CD1c-positive myeloid dendritic cell (primary cell): ENCODE measurements at regions not wholly inside any gene's neighbourhood (a gene's known extent, or its start where the extent isn't known, plus 50 kb on each side); places are given as distances from the start of the nearest gene placed in this dataset.

Experiments
- DNase-seq: peaks from one replicate; pipeline ENCODE4 v3.0.0-alpha.2; 2016; ENCODE audit errors: extremely low spot score

GRCh38 chr10:28250782-28251181 is 52.1 kb downstream of the MPP7 start:
- peak; percentile 46 for DNase-seq

- DNase-seq = no peak
Measured at GRCh38 chr10:28250358-28250757, 52.5 kb downstream of the MPP7 start.

- DNase-seq = no peak
Measured at GRCh38 chr10:28249512-28249911, 53.4 kb downstream of the MPP7 start.

- DNase-seq = peak; percentile 65
Measured at GRCh38 chr10:28248092-28248491, 54.8 kb downstream of the MPP7 start.

GRCh38 chr10:28246023-28246422 is 56.8 kb downstream of the MPP7 start:
- no peak for DNase-seq

- DNase-seq = no peak
Measured at GRCh38 chr10:28243923-28244322, 58.9 kb downstream of the MPP7 start.

- peak; percentile 3 for DNase-seq
Measured at GRCh38 chr10:28242555-28243204, 60.2 kb downstream of the MPP7 start.

- peak; percentile 74 for DNase-seq
Measured at GRCh38 chr10:28241741-28242399, 61.0 kb downstream of the MPP7 start.

GRCh38 chr10:28240400-28240799 is 62.5 kb downstream of the MPP7 start:
- no peak for DNase-seq

GRCh38 chr10:28236591-28236990 is 66.3 kb downstream of the MPP7 start:
- no peak for DNase-seq

- no peak for DNase-seq
Measured at GRCh38 chr10:28220811-28221210, 82.1 kb downstream of the MPP7 start.

- no peak for DNase-seq
Measured at GRCh38 chr10:28219251-28219650, 83.6 kb downstream of the MPP7 start.

- no peak for DNase-seq
Measured at GRCh38 chr10:28217848-28218247, 85.0 kb downstream of the MPP7 start.

- no peak for DNase-seq
Measured at GRCh38 chr10:28215930-28216329, 86.9 kb downstream of the MPP7 start.

- DNase-seq = no peak
Measured at GRCh38 chr10:28214219-28214618, 88.6 kb downstream of the MPP7 start.

- no peak for DNase-seq
Measured at GRCh38 chr10:28211759-28212158, 91.1 kb downstream of the MPP7 start.

- DNase-seq = no peak
Measured at GRCh38 chr10:28207799-28208198, 95.1 kb downstream of the MPP7 start.

- no peak for DNase-seq
Measured at GRCh38 chr10:28202941-28203352, 99.9 kb downstream of the MPP7 start.

- DNase-seq = no peak
Measured at GRCh38 chr10:28201410-28202400, 101.2 kb downstream of the MPP7 start.

GRCh38 chr10:28200775-28201174 is 102.1 kb downstream of the MPP7 start:
- DNase-seq = no peak

- DNase-seq = no peak
Measured at GRCh38 chr10:28199941-28200340, 102.9 kb downstream of the MPP7 start.

GRCh38 chr10:28190196-28190595 is 112.7 kb downstream of the MPP7 start:
- DNase-seq = no peak
